H1 (cell line): ENCODE measurements at regions not wholly inside any gene's neighbourhood (a gene's known extent, or its start where the extent isn't known, plus 50 kb on each side); places are given as distances from the start of the nearest gene placed in this dataset.

ENCODE experiments used
- CTCF ChIA-PET: fragments of 300-600 bp; sonication (Branson Sonifier 250); formaldehyde crosslinking; loops from one replicate; lab custom pipeline; 2021; ENCODE audit not compliant: partially characterized antibody; lab: Charles Lee
- POLR2A ChIA-PET: fragments of 300-600 bp; sonication (Branson Sonifier 250); formaldehyde crosslinking; loops from one replicate; lab custom pipeline; 2021; ENCODE audit warnings: inconsistent platforms; ENCODE audit not compliant: partially characterized antibody; lab: Charles Lee
- DNase-seq, 2 experiments: peaks; one replicate each; pipeline versions ENCODE4 v3.0.0 to v3.0.0-alpha.2; 2010 to 2022; ENCODE audit warnings: low spot score in 2 of 2, low read depth in 1 of 2, mixed read lengths in 1 of 2
- FAIRE-seq: peaks from 2 replicates; lab custom pipeline; 2011; peaks lifted over from hg19 to GRCh38; lab: Jason Lieb, UNC
- H2AFZ ChIP-seq: 2 replicates; pipeline ENCODE4 v1.8.1; 2012; ENCODE audit warnings: low read length, inconsistent platforms
- H2AK5ac ChIP-seq: 2 replicates; pipeline ENCODE4 v1.6.1; 2013; ENCODE audit warnings: low read depth, low read length
- H2BK120ac ChIP-seq: replicated peaks from 2 replicates; pipeline ENCODE3; 2013; ENCODE audit warnings: low read depth, low read length, inconsistent platforms
- H2BK12ac ChIP-seq: 2 replicates; pipeline ENCODE4 v1.6.1; 2013; ENCODE audit warnings: low read depth, low read length
- H2BK15ac ChIP-seq: 2 replicates; pipeline ENCODE4 v1.6.1; 2013; ENCODE audit warnings: low read length
- H2BK20ac ChIP-seq: 2 replicates; pipeline ENCODE4 v1.6.1; 2013; ENCODE audit warnings: low read length
- H2BK5ac ChIP-seq: 2 replicates; pipeline ENCODE4 v1.6.1; 2013; ENCODE audit warnings: low read depth, low read length
- H3K14ac ChIP-seq: 2 replicates; pipeline ENCODE4 v1.6.1; 2013; ENCODE audit warnings: inconsistent platforms; ENCODE audit not compliant: insufficient read length
- H3K18ac ChIP-seq: 2 replicates; pipeline ENCODE4 v1.6.1; 2013; ENCODE audit warnings: low read length; ENCODE audit errors: extremely low read depth
- H3K23ac ChIP-seq: 2 replicates; pipeline ENCODE4 v1.6.1; 2013; ENCODE audit warnings: inconsistent platforms; ENCODE audit not compliant: insufficient read length
- H3K23me2 ChIP-seq: 2 replicates; pipeline ENCODE4 v1.6.1; 2013; ENCODE audit warnings: low read depth, low read length
- H3K27ac ChIP-seq: 2 replicates; pipeline ENCODE4 v1.6.1; 2011; ENCODE audit warnings: low read depth, low read length, inconsistent platforms
- H3K27me3 ChIP-seq, 4 experiments: replicated peaks in 1 of 4; 1 replicate in 1 of 4; 2 replicates in 3 of 4; pipeline versions ENCODE4 v1.6.1 to v1.8.1; 2011 to 2013; ENCODE audit warnings: low read length in 3 of 4, mild to moderate bottlenecking in 3 of 4, inconsistent platforms in 2 of 4, mixed read lengths in 2 of 4, moderate library complexity in 1 of 4; ENCODE audit not compliant: control insufficient read depth in 3 of 4, insufficient read depth in 3 of 4; ENCODE audit errors: extremely low read depth in 1 of 4
- H3K36me3 ChIP-seq, 4 experiments: 2 replicates each; pipeline versions ENCODE4 v1.6.1 to v1.8.1; 2011 to 2013; ENCODE audit warnings: mild to moderate bottlenecking in 4 of 4, low read length in 3 of 4, moderate library complexity in 2 of 4, control low read depth in 1 of 4, inconsistent platforms in 1 of 4; ENCODE audit not compliant: insufficient read depth in 4 of 4, control insufficient read depth in 2 of 4
- H3K4ac ChIP-seq: replicated peaks from 2 replicates; pipeline ENCODE3; 2013; ENCODE audit warnings: low read length, low read depth, mixed read lengths, inconsistent platforms; ENCODE audit not compliant: insufficient read length
- H3K4me1 ChIP-seq, 4 experiments: replicated peaks in 1 of 4; 1 replicate in 1 of 4; 2 replicates in 3 of 4; pipeline versions ENCODE4 v1.6.1 to v1.8.1; 2011 to 2013; ENCODE audit warnings: low read length in 3 of 4, inconsistent platforms in 2 of 4, mixed read lengths in 1 of 4; ENCODE audit not compliant: insufficient read depth in 4 of 4, control insufficient read depth in 3 of 4
- H3K4me2 ChIP-seq, 2 experiments: 2 replicates each; pipeline versions ENCODE4 v1.6.1 to v1.8.1; 2011 to 2013; ENCODE audit warnings: low read depth in 2 of 2, low read length in 2 of 2, control low read depth in 1 of 2, inconsistent platforms in 1 of 2, mild to moderate bottlenecking in 1 of 2; ENCODE audit not compliant: insufficient read depth in 1 of 2
- H3K4me3 ChIP-seq, 4 experiments: fragments of 200-600, 300-600 bp in 1 of 4; sonication (generic), shearing (Covaris generic), sonication (Bioruptor Twin) in 1 of 4; 2 replicates each; pipeline versions ENCODE4 v1.5.1 to v1.8.1; 2011 to 2016; ENCODE audit warnings: low read length in 4 of 4, low read depth in 3 of 4, control low read depth in 2 of 4, inconsistent platforms in 2 of 4, mild to moderate bottlenecking in 2 of 4, mixed read lengths in 1 of 4, moderate library complexity in 1 of 4; ENCODE audit not compliant: insufficient read depth in 2 of 4; ENCODE audit errors: extremely low read depth in 1 of 4
- H3K56ac ChIP-seq: replicated peaks from 2 replicates; pipeline ENCODE3; 2013; ENCODE audit warnings: low read depth, mild to moderate bottlenecking, mixed read lengths, low read length, inconsistent platforms; ENCODE audit not compliant: insufficient read length
- H3K79me1 ChIP-seq: 2 replicates; pipeline ENCODE4 v1.6.1; 2013; ENCODE audit warnings: low read depth, low read length, control low read depth
- H3K79me2 ChIP-seq, 2 experiments: 2 replicates each; pipeline versions ENCODE4 v1.6.1 to v1.8.1; 2012 to 2013; ENCODE audit warnings: low read length in 2 of 2, mild to moderate bottlenecking in 2 of 2, inconsistent platforms in 1 of 2; ENCODE audit not compliant: insufficient read depth in 2 of 2, control insufficient read depth in 1 of 2
- H3K9ac ChIP-seq, 4 experiments: replicated peaks in 1 of 4; 1 replicate in 1 of 4; 2 replicates in 3 of 4; pipeline versions ENCODE4 v1.6.1 to v1.8.1; 2011 to 2013; ENCODE audit warnings: low read depth in 3 of 4, low read length in 3 of 4, control low read depth in 2 of 4, mild to moderate bottlenecking in 2 of 4, moderate library complexity in 2 of 4, inconsistent platforms in 1 of 4; ENCODE audit errors: extremely low read depth in 1 of 4
- H3K9me3 ChIP-seq, 2 experiments: 2 replicates each; pipeline versions ENCODE4 v1.6.1 to v1.8.1; 2012 to 2013; ENCODE audit warnings: mild to moderate bottlenecking in 2 of 2, moderate library complexity in 2 of 2, control low read depth in 1 of 2, inconsistent platforms in 1 of 2, low read depth in 1 of 2, low read length in 1 of 2, mixed read lengths in 1 of 2; ENCODE audit not compliant: insufficient read depth in 2 of 2
- H4K20me1 ChIP-seq, 2 experiments: replicated peaks in 1 of 2; 2 replicates each; pipeline versions ENCODE3 to v1.8.1; 2011 to 2013; ENCODE audit warnings: inconsistent platforms in 2 of 2, low read length in 2 of 2, mild to moderate bottlenecking in 1 of 2; ENCODE audit not compliant: insufficient read depth in 2 of 2, control insufficient read depth in 1 of 2
- H4K5ac ChIP-seq: 2 replicates; pipeline ENCODE4 v1.6.1; 2013; ENCODE audit warnings: low read length, low read depth, mixed read lengths, inconsistent platforms; ENCODE audit not compliant: insufficient read length
- H4K8ac ChIP-seq: 2 replicates; pipeline ENCODE4 v1.8.0; 2013; ENCODE audit warnings: mild to moderate bottlenecking, moderate library complexity, low read length, inconsistent platforms; ENCODE audit not compliant: insufficient read depth; ENCODE audit errors: extremely low read depth
- H4K91ac ChIP-seq: replicated peaks from 2 replicates; pipeline ENCODE3; 2013; ENCODE audit warnings: low read length, mixed read lengths, inconsistent platforms; ENCODE audit not compliant: insufficient read length
- CBX5 ChIP-seq: fragments of 300-800, 300-1000 bp; sonication (generic); IDR thresholded peaks from 2 replicates; pipeline ENCODE4 v1.7.1; 2016; ENCODE audit warnings: antibody characterized with exemption, low read length, low read depth
- CTCF ChIP-seq, 3 experiments: IDR thresholded peaks; 1 replicate in 2 of 3; 2 replicates in 1 of 3; pipeline versions ENCODE4 v1.5.1 to v1.6.1; 2011; ENCODE audit warnings: low read length in 3 of 3, mild to moderate bottlenecking in 3 of 3, inconsistent platforms in 2 of 3, low read depth in 1 of 3, moderate library complexity in 1 of 3; ENCODE audit not compliant: insufficient read depth in 1 of 3; ENCODE audit errors: control extremely low read depth in 1 of 3
- RAD21 ChIP-seq, 2 experiments: IDR thresholded peaks in 1 of 2; conservative IDR thresholded peaks in 1 of 2; 2 replicates each; pipeline ENCODE4 v1.6.1; 2011; ENCODE audit warnings: low read depth in 2 of 2, low read length in 2 of 2, improper control_type of control experiment in 1 of 2, inconsistent platforms in 1 of 2, mild to moderate bottlenecking in 1 of 2, moderate library complexity in 1 of 2
- YY1 ChIP-seq: IDR thresholded peaks from 2 replicates; pipeline ENCODE4 v1.6.1; 2011; ENCODE audit warnings: low read depth, mild to moderate bottlenecking, low read length
- WGBS, 2 experiments: shearing (Covaris generic) in 1 of 2; methylation state at CpG; one replicate each; pipeline versions ENCODE4 v1.1.6 to v1.1.7; 2013 to 2015; ENCODE audit warnings: low lambda C conversion rate in 2 of 2, mixed read lengths in 2 of 2, inconsistent platforms in 1 of 2, low coverage in 1 of 2, missing lambda C conversion rate in 1 of 2; ENCODE audit not compliant: insufficient replicate concordance in 2 of 2, insufficient coverage in 1 of 2, insufficient read length in 1 of 2; ENCODE audit errors: extremely low coverage in 1 of 2, missing lambda C conversion rate in 1 of 2; 5-methylcytosine and 5-hydroxymethylcytosine counted together

GRCh38 chr3:99114565-99115291 is 213.2 kb upstream of the DCBLD2 start:
- WGBS, 2 experiments = 96% methylated on average over 9 of the region's 9 CpGs; no CpG with 5 or more reads in 1 of the 2 experiments
- Histone ChIP-seq H3K4me3 (no peak overlapping the region), H4K91ac (no peak overlapping the region), H3K18ac (no peak overlapping the region), H2AK5ac (no peak overlapping the region), H3K23ac (no peak overlapping the region), H2AFZ (no peak overlapping the region), H2BK20ac (no peak overlapping the region), H3K27me3 (no peaks in the 10 kb centered on the region), H4K8ac (no peak overlapping the region), H3K9ac (no peak overlapping the region), H4K5ac (no peak overlapping the region), H2BK120ac (no peak overlapping the region), H3K36me3 (no peaks in the 10 kb centered on the region), H3K4ac (no peak overlapping the region), H2BK5ac (no peak overlapping the region), H4K20me1 (no peaks in the 10 kb centered on the region), H2BK12ac (no peak overlapping the region), H3K56ac (no peak overlapping the region), H3K14ac (no peak overlapping the region), H3K27ac (no peak overlapping the region), H2BK15ac (no peak overlapping the region), H3K79me2 (no peaks in the 10 kb centered on the region), H3K4me2 (no peak overlapping the region), H3K4me1 (no peaks in the 10 kb centered on the region), H3K79me1 (no peaks in the 10 kb centered on the region), H3K23me2 (no peaks in the 10 kb centered on the region), H3K9me3 (no peaks in the 10 kb centered on the region)
- CTCF ChIA-PET = interaction anchor here (0.7 to 3.5 kb wide), 28 partner anchors 10 to 693 kb away, joined by 3 to 30 read pairs (median 3); no protein-coding TSS in a partner anchor
- DNase-seq (peak; percentile 41 to 52), FAIRE-seq (peak; percentile 73)
- POLR2A ChIA-PET = no interaction called here
- TF ChIP-seq RAD21 (IDR thresholded peaks at IDR 0.05 in 1 of 2, conservative IDR thresholded peaks at IDR 0.05 in 1 of 2; ENCODE audit: low read depth in 2 of 2, low read length in 2 of 2) (peak; percentile 99), YY1 (0 out of 2 replicates have a peak, but pooled peaks have one; percentile 36), CTCF (IDR thresholded peaks at IDR 0.05; ENCODE audit: control extremely low read depth in 1 of 3, insufficient read depth in 1 of 3, low read depth in 1 of 3, low read length in 3 of 3) (peak; percentile 79 to 96 (median 91)), CBX5 (no peak)
